GM04504 (cell line): ENCODE measurements at regions not wholly inside any gene's neighbourhood (a gene's known extent, or its start where the extent isn't known, plus 50 kb on each side); places are given as distances from the start of the nearest gene placed in this dataset.
"Not testable (repeated sequence)": the region's sequence is repeated elsewhere in the genome, so short reads cannot be mapped to it uniquely, and the experiment has no call there.

Experiments
- DNase-seq: peaks from one replicate; pipeline ENCODE4 v3.0.0-alpha.2; 2012; ENCODE audit warnings: low read depth

DNA sequence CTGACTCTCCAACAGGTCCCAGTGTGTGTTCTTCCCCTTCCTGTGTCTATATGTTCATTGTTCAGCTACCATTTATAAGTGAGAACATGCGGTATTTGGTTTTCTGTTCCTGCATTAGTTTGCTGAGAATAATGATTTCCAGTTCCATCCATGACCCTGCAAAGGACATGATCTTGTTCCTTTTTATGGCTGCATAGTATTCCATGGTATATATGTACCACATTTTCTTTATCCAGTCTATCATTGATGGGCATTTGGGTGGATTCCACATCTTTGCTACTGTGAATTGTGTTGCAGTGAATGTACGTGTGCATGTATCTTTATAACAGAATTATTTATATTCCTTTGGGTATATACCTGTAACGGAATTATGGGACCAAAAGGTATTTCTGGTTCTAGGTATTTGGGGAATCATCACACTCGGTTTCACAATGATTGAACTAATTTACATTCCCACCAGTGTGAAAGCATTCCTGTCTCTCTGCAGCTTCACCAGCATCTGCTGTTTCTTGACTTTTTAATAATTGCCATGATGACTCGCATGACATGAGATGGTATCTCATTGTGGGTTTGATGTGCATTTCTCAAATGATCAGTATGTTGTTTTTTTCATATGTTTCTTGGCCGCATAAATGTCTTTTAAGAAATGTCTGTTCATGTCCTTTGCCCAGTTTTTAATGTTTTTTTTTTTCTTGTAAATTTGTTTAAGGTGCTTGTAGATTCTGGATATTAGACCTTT is 60.2 kb downstream of the LSMEM1 start:
- no peak for DNase-seq

DNA sequence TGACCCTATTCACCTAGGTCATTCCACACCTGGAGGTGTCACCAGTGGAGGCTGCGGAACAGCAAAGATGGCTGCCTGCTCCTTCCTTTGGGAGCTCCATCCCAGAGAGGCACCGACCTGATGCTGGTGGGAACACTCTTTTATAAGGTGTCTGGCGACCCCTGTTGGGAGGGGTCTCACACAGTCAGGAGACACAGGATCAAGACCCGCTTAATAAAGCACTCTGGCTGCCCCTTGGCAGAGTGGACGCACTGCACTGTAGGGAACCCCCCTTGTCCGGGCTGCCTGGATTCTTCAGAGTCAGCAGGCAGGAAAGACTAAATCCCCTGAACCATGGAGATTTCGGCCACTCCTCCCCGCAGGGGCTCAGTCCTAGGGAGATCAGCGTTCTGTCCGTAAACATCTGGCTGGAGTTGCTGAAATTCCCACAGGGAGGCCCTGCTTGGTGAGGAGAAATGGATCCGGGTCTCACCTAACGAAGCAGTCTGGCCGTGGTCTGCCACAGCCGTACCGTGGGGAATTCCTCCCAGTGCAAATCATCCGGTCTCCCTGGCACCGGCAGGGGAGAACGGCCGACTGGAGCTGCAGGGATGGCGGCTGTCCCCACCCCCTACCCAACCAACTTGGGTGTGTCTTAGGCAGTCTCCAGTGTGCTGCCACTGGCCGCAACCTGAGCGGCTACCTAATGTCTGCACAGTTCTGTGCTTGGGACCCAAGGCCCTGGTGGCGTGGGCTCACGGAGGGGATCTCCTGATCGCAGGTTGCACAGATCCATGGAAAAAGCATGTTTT is 66.1 kb downstream of the LSMEM1 start:
- no peak for DNase-seq

DNA sequence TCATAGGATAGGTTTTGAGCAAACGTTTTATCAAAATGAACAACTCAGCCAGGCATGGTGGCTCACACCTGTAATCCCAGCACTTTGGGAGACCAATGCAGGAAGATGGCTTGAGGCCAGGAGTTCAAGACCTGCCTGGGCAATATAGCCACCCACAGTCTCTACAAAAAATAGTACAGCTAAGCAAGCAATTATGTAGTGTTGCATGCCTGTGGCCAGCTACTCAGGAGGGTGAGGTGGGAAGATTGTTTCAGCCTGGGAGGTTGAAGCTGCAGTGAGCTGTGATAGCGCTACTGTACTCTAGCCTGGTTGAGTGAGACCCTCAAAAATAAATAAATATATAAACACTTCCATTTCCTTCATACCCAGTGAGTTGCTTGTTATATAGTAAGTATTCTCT is 67.1 kb downstream of the LSMEM1 start:
- no peak for DNase-seq

DNA sequence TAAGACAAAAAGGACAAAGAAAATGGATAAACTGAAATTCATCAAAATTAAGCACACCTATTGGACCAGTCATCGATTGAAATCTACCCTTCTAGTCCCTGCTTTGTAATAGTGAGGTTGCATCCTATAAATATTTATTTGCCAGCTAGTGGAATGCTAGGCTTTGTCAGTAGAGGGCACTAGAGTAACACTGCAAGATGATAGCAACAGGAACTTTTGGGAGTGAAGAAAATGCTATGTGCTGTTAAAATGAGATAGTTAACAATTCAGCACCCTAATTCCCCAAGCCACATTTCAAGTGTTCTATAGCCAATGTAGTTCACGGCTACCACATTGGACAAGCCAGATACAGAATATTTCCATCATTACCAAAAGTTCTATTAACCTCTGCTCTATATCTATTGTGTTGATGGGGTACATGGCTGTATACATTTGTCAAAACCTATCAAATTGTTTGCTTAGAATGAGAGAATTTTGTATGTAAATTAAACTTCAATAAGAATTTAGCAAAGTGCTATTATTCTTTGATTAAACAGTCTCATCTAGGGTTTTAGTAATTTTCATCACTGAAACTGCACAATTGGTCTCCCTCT is 69.8 kb downstream of the LSMEM1 start:
- DNase-seq: peak; percentile 37

DNA sequence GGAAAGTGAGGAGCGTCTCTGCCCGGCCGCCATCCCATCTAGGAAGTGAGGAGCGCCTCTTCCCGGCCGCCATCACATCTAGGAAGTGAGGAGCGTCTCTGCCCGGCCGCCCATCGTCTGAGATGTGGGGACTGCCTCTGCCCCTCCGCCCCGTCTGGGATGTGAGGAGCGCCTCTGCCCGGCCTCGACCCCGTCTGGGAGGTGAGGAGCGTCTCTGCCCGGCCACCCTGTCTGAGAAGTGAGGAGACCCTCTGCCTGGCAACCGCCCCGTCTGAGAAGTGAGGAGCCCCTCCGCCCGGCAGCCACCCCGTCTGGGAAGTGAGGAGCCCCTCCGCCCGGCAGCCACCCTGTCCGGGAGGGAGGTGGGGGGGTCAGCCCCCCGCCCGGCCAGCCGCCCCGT is 70.7 kb downstream of the LSMEM1 start:
- not testable (repeated sequence) for DNase-seq

DNA sequence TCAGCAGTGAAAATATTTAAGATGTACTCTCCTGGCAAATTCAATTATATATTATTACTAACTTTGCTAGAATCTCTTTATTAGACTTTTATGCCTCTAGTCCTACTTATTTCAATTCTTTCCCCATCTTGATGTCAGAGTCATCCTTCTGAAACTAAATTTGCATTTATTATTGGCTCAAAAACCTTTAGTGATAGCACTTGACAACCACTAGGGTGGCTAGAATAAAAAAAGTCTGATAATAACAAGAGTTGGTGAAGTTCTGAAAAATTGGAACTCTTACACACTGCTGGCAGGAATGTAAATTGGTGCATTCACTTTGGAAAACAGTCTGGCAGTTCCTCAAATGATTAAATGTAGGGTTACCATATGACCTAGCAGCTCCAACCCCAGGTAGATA is 73.8 kb downstream of the LSMEM1 start:
- DNase-seq: no peak

DNA sequence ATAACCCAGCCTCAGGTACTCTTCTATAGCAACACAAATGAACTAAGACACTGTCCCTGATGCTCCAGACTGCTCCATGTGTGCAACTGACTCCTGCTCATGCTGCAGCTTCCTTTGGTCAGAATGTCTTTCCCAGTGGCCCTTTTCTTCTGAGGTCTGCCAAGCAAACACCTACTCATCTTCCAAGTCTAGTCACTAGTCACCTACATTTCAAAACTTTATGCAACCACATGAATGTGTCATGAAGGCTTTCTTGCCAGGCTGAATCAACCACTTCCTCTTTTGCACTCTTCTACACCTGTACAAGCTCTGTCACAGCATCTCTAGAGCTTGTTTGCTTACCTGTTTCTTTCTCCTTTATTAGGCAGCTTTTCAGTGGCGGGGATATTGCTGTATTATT is 75.8 kb downstream of the LSMEM1 start:
- no peak for DNase-seq

DNA sequence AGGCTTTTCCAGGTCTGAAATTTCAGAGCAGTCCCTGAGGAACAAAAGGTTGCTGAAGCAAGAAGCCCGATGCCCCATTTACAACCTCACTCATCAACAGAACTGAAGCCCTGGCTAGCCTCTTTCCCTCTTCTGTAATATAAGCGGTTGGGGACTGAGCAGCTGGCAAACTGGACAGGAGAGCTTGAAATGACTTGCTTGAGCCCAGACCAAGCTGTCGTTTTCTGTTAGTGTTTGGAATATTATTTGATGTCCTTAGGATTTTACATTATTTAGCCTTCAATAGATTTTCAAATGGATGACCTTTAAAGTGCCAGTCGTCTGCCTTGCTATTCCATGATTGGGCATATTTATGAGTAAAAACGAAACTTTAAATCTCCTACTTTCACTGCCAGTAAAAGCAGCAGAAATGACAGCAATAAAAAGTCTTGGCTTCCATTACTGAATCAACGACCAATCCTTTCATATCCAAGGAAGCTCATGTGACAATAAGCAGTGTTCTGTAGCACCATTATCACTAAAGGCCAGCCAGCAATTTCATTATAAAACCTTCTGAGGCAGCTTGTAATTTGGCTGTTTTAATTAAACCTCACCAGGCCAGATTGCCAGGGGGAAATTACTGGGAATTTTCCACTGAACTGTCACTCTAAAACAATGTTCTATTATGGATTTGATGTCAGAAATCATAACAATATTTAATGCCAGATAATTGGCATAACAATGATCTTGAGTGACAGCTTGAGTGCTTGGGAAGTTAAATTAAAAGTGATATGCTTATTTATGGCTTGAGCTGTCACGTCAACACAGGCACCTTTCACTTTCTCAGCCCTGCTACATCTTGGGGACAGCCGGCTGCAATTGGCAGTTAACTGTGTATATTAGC is 85.9 kb downstream of the LSMEM1 start:
- no peak for DNase-seq

DNA sequence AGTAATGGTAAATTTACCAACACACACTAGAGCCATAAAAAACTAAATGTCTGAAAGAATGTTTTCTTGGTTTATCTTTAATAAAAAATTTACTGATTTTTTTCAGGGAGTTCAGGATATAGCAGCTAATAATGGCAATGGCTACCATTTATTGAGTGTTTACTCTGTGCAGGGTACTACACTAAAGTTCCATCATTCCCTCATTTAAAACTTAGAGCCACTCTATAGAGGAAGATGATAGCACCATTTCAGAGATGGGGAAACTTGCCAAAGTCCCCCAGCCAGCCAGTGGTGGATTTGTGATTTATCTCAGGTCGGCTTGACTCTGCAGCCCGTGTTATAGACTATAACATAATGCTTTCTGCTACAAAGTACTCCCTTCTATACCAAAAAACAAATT is 86.6 kb downstream of the LSMEM1 start:
- DNase-seq: no peak

DNA sequence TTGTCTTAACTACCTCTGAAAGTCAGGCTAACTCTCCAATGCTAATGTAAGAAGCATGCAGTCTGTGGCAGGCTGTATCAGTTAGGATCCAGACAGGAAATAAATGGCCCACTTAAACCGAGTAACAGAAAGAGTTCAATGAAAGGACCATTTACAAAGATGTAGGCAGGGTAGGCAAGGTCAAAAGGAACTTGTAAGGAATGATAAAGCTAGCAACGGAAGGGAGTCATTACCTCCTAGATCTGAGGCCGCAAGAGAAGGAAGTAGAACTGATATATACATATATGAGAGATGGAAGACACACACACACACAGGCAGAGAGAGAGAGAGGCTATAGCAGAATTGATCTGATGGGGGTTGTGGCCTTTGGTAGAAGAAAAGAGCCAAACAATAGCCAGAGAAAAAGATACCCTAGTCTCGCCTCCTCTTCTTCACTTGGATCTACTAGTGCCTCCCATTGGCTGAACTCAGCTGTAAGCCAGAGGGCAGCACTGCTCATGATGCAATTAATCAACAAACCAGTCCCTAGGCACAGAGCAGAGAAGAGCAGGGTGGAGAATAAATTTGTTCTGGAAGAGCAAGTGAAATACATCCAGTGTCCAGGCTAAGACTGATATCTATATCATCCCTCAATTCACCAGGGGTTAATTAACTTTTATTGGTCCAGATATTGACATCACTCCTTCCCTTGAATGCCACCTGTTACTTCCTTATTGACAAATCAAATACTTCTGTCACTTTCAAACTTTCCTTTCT is 91.2 kb downstream of the LSMEM1 start:
- no peak for DNase-seq

DNA sequence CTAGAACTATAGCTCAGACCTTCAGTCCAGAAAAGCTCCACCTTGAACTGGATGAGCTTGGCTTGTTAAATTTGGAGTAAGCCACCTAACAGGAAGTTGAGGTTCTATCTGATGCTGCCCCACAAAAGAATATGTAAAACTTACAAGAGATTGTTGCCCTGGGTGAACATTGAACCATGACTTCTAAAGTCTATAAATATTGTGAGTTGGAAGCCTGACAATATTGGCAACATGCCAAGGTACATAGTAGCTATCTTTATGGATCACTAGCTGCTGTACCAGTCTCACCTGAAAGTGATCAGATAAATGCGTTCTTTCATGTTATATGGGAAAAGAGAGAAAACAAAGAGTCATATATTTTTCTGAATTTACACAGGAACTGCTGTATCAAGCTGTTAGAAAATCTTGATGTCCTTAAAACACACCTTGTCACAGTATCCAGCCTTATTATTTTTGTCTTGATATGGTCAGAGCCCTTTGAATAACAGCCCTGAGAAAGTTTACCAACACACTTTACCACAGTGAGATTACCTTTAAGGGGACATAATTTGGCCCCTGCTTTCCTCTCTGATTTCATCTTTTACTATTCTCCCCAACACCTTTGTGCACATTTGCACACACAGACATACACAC is 92.0 kb downstream of the LSMEM1 start:
- DNase-seq: no peak

DNA sequence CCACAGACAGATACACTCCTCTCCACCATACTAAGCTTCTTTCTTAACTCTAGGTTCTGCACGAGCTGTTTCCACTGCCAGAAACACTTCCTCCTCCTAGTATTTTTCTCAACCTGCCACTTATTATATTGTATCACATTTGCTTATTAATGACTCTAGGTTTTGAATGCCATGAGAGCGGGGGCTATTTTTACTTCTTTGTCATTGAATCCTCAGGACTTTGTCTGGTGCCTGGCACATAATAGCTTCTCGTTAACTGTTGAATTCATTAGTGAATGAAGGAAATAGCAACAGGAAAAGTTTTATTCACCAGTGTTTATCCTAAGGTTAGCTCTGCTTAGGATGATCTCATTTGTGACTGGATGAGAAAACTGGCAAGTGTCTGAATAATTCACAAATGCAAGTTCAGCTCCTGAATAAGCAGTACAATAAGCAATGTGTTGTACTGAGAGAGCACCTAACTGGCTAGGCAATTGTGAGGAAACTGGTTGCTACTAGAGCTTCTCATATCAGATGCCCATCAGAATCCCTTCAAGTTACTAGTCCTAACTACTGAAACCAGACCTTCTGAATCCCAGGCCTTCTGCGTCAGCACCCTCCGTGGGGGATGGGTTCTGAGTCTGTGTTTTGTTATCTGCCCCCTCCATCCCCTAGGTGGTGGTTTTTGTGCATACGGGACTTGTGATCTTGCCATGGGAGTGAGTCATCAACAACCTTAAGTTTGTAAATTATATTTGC is 92.7 kb downstream of the LSMEM1 start:
- no peak for DNase-seq

DNA sequence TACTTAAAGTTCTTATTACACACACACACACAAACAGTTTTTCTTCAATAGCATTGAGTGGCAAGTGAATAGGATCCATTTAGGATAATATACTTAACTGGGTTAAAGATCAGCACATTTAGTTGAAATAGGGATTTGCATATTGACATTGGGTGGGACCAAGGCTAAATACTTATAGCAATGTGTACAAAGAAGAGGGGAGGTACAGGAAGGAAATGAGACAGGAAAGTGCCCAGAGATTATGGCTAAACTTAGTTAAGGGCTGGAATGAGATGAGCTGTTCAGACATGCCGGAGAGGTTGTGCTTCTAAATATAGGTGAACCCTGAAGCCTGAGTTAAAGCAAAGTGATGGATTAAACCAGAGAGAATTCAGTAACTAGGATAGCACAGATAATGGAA is 95.1 kb downstream of the LSMEM1 start:
- no peak for DNase-seq

DNA sequence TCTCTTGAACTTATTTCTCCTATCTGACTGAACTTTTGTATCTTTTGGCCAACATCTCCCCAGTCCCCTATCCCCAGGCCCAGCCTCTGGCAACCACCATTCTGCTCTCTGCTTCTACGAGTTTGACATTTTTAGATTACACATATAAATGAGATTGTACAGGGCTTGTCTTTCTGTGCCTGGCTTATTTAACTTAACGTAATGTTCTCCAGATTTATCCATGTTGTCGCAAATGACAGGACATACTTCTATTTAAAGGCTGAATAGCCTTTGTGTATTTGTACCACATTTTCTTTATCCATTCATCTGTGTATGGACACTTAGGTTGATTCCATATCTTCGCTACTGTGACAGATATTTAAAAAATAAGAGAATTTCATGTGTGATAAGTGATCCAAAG is 98.6 kb downstream of the LSMEM1 start:
- DNase-seq: no peak

DNA sequence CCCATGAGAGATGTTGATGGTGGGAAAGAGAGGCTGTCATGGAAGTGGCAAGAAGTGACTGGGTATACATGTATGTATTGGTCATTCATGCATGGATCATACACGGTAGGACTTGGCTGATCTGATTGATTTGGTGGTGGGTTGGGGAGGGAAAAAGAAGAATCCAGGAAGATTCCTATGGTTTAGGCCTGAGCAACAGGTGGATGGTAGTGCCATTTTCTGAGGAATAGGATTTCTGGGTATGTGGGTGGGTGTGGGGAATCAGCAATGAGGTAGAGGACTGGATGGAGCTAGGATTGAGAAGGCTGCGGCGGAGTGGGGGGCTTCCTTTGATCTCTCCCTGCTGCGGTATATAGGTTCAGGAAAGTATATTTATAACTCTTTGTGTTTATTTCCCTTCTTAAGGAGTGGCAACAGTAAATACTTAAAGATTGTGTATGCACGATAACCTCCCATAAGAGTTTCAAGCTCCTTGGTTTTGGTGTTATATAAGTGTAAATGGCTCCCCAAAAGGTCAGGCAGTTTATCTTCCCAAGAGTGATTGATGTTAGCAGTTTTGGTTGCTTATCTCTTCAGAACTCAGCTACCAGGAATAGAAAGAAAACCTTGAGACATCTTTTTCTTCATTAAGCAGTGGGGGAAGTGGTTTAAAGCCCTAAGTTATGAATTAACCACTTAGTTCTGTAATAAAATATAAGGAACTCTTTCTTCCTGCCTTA is 100.1 kb downstream of the LSMEM1 start:
- DNase-seq: no peak

DNA sequence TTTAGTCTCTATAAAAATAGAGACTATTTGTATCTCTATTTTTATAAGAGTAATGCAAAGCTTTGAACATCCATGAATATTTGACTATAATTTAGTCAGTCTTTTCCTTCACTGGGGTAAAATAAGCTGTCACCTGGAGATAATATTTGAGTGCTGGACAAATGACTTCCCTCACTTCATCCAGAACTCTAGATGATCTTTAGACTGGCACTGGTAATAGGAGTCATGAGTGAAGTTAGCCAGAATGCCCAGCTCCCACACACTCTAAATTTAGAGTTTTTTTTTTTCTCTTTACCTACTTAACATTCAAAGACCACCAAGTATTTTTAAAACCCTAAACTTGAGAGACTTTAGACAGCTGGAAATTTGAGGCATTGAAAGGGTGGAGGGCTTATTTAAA is 100.7 kb downstream of the LSMEM1 start:
- no peak for DNase-seq

DNA sequence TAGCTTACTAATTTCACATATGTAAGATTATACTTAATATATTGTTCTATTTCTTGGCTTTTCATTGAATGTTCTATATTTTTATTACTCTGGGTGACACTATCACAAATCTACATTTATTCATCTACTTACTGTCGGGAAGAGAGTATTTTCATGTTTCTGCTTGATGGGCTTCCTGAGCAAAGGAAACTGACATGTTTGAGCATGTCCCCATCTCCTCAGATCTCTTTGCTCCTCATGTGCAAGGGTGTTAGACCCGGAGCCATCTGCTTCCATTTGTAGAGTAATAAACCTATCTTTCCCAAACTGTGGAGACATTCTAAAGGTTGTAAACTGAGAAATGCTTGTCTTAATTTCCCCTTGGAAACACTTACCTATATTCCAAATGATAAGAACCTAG is 103.5 kb downstream of the LSMEM1 start:
- DNase-seq: no peak

DNA sequence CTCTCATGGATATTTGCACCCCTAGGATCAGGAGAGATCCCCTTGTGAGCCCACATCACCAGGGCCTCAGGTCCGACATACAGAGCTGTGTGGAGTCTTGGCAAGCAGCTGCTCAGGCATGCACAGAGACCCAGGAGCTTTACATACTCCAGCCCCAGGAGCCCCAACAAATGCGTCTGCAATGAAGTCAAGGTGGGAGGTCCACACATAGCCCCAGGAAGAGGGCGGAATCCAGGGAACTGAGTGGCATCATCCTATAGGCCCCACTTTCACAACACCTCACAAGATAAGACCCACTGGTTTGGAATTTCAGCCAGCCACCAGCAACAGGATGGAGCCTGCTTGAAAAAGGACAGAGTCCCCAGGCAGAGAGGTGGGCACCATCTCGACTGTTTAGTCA is 106.7 kb downstream of the LSMEM1 start:
- DNase-seq: no peak

DNA sequence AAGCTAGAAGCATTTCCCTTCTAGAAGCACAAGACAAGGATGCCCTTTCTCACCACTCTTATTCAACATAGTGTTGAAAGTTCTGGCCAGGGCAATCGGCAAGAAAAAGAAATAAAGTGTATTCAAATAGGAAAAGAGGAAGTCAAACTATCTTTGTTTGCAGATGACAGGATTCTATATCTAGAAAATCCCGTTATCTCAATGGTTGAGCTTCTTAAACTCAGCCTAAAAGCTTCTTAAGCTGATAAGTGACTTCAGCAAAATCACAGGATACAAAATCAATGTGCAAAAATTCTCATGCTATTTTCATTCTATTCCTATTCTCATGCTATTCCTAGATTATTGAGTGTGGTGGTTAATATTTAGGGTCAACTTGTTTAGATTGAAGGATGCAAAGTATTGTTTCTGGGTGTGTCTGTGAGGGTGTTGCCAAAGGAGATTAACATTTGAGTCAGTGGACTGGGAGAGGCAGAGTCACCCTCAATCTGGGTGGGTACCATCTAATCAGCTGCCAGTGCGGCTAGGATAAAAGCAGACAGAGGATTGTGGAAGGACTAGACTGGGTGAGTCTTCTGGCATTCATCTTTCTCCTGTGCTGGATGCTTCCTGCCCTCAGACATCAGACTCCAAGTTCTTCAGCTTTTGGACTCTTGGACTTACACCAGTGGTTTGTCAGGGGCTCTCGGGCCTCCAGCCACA is 111.9 kb downstream of the LSMEM1 start:
- DNase-seq: not testable (repeated sequence)
